Loucy (cell line): ENCODE measurements at regions not wholly inside any gene's neighbourhood (a gene's known extent, or its start where the extent isn't known, plus 50 kb on each side); places are given as distances from the start of the nearest gene placed in this dataset.

Experiments
- EZH2phosphoT487 ChIP-seq: fragments of 200-600 bp; IDR thresholded peaks from 2 replicates; pipeline ENCODE4 v1.6.1; 2018; ENCODE audit warnings: antibody characterized with exemption, mild to moderate bottlenecking, moderate library complexity, borderline replicate concordance
- TF ChIP-seq, protein P1 (sequence below): fragments of 200-600 bp; sonication (generic); conservative IDR thresholded peaks from 2 replicates; pipeline ENCODE4 v1.5.1; 2014; ENCODE audit warnings: mild to moderate bottlenecking, antibody characterized with exemption, low read length

DNA sequence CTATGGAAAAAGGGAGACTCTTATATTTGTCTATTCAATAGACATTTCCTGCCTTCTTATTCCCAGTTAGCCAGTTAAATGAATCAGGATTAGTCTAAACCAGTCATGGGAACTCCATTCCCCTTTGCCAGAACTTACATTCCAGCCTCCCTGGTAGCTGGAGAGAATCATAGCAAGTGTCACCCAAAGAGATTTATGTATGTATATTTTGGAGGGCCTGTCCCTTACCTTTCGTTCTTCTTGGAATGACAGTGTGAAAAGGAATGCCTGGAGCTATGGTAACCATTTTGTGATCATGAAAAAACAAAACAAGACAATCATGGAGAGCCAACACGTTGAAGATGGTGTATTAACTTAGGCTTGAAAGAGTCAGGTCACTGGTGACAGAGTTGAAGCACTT lies 627.7 kb downstream of the CCDC171 start:
- TF ChIP-seq, protein P1, sequence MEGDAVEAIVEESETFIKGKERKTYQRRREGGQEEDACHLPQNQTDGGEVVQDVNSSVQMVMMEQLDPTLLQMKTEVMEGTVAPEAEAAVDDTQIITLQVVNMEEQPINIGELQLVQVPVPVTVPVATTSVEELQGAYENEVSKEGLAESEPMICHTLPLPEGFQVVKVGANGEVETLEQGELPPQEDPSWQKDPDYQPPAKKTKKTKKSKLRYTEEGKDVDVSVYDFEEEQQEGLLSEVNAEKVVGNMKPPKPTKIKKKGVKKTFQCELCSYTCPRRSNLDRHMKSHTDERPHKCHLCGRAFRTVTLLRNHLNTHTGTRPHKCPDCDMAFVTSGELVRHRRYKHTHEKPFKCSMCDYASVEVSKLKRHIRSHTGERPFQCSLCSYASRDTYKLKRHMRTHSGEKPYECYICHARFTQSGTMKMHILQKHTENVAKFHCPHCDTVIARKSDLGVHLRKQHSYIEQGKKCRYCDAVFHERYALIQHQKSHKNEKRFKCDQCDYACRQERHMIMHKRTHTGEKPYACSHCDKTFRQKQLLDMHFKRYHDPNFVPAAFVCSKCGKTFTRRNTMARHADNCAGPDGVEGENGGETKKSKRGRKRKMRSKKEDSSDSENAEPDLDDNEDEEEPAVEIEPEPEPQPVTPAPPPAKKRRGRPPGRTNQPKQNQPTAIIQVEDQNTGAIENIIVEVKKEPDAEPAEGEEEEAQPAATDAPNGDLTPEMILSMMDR: no peak
- TF ChIP-seq EZH2phosphoT487: no peak
